ENCODE measurements at regions not wholly inside any gene's neighbourhood (a gene's known extent, or its start where the extent isn't known, plus 50 kb on each side); places are given as distances from the start of the nearest gene placed in this dataset.

DNA sequence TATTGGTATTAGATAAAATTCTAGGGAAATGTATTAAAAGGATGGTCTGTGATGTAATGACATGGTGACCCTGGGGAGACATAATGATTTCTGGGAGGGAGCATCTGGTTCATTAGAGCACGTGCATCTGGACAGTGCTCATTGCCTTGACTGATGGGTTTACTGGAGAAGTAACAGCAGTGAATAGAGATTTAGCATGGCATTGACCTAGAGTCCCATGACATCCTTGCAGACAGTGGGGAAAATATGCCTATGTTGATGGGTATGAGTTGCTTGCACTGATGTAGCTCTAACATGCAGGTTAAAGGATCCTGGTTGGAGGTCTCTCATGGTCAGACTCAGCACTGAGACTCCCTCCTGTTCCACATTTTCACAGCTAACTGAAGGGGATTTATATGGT, 164.1 kb upstream of the OLIG3 start:
- TF ChIP-seq, protein P1, sequence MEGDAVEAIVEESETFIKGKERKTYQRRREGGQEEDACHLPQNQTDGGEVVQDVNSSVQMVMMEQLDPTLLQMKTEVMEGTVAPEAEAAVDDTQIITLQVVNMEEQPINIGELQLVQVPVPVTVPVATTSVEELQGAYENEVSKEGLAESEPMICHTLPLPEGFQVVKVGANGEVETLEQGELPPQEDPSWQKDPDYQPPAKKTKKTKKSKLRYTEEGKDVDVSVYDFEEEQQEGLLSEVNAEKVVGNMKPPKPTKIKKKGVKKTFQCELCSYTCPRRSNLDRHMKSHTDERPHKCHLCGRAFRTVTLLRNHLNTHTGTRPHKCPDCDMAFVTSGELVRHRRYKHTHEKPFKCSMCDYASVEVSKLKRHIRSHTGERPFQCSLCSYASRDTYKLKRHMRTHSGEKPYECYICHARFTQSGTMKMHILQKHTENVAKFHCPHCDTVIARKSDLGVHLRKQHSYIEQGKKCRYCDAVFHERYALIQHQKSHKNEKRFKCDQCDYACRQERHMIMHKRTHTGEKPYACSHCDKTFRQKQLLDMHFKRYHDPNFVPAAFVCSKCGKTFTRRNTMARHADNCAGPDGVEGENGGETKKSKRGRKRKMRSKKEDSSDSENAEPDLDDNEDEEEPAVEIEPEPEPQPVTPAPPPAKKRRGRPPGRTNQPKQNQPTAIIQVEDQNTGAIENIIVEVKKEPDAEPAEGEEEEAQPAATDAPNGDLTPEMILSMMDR (conservative IDR thresholded peaks at IDR 0.05 in 1 of 2, IDR thresholded peaks at IDR 0.05 in 1 of 2; ENCODE audit: low read depth in 1 of 2, low read length in 2 of 2), result no peak
- no peak for TF ChIP-seq EZH2 (IDR thresholded peaks at IDR 0.05; ENCODE audit: low read length, missing control alignments)
